ENCODE measurements at regions not wholly inside any gene's neighbourhood (a gene's known extent, or its start where the extent isn't known, plus 50 kb on each side); places are given as distances from the start of the nearest gene placed in this dataset.
A peak's percentile ranks its signal among the peaks of the same experiment; 100 is the strongest.
"Not testable (repeated sequence)": the region's sequence is repeated elsewhere in the genome, so short reads cannot be mapped to it uniquely, and the experiment has no call there.

DNA sequence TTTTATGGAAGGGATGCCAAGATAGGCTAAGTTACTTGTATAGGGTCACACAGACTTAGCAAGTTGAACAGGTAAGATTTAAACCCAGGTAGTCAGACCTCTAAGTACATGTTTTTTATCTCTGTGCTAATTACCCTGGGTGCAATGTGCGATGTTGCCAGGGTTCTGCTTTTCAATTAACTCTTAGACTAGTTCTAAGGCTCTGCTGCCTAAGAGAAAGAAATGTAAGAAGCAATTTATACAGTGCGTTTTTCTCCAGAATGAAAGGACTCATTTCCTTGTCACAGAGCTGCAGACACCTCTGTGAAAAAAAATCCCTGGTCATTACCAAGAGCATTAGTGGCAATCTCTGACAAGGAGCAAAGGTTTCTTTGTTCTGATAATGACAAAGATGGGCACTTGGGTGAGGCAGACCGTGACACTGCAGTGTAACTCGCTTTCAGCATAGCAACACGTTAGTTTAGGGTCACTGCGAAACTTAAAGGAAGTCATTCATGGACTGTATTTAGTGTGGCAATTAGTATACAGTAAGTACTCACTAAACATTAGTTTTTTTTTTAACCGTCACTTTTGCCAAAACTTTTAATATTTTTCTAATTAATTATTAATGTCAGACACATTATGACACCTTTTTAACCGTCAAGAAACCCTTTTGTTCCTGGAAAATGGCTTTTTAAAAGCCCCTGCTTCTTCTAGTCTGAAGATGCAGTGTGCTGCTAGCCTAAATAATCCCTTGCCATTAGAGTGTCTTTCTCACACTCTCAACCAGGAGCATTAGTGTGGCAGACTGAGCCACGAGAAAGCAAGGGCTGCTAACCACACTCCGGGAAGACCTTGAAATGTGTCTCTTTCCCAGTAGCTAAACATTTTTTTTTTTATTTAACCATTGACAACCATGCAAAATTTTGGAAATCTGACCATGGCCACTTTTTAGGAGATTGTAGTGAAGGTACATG, 520.0 kb upstream of the C9orf72 start:
- DNase-seq (ENCODE audit: low read depth), result no peak

GRCh38 chr9:28101509-28101908, 528.2 kb upstream of the C9orf72 start:
- DNase-seq (ENCODE audit: low read depth), result no peak

DNA sequence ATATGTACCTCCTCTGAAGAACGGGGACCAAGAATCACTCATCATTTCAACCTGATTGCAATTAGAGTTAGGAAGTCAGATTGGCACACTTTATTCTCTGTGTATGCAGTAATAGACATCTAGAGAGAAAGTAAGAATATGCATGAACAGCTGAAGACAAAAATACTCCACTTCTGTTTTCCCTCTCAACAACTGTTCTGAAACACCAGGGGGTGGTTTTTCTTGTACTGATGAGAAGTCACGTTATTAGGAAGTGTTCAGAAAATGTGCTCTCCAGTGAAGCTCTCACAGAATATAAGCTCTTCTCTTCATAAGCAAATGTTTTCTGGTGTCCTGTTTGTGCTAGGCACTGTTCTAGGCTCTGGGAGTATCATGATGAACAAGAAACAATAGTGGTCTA, 531.7 kb upstream of the C9orf72 start:
- DNase-seq (ENCODE audit: low read depth), result no peak

DNA sequence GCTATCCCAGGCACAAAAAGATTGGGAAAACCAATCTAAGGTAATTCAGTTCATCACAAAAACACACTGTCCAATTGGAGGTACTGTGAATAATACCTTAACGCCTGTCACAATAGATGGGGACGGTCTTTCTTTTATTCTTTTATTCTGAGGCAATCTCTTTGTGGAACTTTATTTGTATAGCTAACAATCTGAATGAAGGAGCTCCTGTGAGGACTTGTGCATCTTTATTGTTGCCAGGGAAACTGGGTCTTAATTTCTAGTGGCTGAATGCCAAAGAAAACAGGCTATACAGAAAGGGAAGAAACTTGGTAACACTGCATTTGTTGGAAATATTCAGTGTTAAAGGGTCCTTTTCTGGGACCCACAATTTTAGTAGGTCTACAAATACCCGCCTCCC, 546.9 kb upstream of the C9orf72 start:
- no peak for DNase-seq (ENCODE audit: low read depth)

- DNase-seq (ENCODE audit: low read depth), result no peak
These were observed 547.3 kb upstream of the C9orf72 start for GRCh38 chr9:28120626-28121025.

DNA sequence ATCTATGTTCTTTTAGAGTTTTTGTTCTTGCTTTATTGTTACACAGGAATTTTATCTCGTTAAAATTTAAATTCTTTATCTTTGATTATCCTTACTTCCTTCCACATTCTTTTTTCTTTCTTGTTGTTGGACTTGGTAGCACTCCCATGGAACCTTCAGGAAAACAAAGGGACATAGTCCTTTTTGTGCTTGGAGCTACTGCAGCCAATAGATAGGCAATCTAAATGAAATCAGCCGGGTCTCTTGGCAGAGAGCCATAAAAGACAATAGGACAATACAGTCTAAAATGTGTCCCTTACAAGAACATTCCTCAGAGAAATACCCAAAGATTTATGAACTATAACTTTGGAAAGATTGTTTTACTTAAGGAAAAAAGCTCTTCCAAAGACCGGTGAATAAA, 548.1 kb upstream of the C9orf72 start:
- no peak for DNase-seq (ENCODE audit: low read depth)

- DNase-seq (ENCODE audit: low read depth), result no peak
These were observed 551.6 kb upstream of the C9orf72 start for GRCh38 chr9:28124917-28125316.

GRCh38 chr9:28127101-28127500, 553.8 kb upstream of the C9orf72 start:
- DNase-seq (ENCODE audit: low read depth), result peak; percentile 10

DNA sequence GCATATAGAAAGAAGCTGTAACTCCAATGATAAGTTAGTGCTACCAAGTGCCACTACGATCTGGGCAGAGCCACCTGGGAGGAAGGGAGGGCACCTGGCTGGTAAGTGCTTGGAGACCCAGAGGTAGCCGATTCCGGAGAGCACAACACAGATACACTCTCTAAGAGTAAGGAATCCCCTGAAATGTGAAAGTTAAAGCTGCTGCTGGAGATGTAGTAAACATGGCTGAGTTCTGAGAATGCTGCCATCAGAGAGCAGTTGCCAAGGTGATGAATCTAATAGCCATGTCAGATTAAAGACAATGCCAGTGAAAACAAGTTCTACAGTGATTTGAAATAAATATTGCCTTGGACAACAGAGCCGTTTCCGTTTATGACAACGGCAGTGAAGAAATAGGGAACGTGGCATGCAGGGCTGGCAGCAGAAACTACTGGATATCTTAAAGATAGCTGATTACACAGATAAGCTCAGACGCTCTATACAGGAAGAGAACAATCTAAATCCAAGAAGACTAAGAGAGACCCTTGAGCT, 561.2 kb upstream of the C9orf72 start:
- no peak for DNase-seq (ENCODE audit: low read depth)

DNA sequence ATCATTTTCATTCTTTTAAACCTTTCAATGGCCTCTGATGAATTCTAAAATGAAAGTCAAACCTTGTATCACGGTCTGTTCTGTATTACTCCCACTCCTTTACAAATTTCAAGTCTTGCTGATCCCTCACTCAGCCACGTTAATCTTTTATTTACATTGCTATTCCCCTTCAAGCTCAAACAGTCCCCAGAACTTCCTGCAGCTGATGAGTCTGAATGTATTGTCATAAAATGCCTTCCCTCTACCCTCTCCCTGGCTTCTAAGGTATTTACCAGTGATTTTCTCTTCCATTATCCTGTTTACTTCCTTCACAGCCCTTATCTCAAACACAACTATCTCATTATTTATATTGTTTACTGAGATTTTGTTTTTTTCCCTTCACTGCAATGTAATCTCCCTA, 562.3 kb upstream of the C9orf72 start:
- no peak for DNase-seq (ENCODE audit: low read depth)

DNA sequence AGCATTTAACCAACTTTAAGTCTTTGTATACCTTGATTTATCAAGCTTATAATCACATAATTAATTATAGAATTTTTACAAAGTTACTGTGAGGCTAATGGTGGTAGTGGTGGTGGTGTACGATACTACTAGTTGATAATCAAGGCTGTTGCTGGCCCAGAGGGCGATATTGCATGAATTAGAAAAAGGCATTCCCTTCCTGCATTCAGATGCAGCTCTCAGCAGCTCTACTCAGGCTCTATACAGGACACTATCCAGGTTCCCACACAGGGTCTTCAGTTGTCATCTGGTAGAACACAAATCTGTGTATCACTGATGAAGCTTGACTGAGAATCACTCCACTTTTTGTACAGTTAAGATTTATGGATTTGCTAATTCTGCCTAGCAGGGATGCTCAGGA, 562.8 kb upstream of the C9orf72 start:
- DNase-seq (ENCODE audit: low read depth), result no peak

DNA sequence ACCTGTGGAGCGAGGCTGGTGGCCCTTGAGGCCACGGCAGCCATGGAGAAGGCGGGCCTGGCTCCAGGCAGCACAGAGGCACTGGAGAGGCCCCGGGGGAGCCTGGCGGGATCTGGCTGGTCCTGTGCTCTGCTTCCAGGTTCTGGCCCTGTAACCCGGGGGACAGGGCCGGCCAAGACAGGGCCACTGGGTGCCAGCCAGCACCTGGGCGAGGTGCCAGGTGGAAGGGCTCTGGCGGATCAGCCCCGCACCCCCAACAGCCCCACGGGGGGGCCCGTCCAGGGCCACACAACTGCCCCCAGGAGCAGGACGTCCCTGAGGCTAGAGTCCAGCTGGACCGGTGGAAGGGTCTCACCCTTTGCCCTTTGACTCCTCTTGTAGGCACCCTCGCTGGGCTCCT, 574.1 kb upstream of the C9orf72 start:
- DNase-seq (ENCODE audit: low read depth), result not testable (repeated sequence)

GRCh38 chr9:28147923-28148597, 574.8 kb upstream of the C9orf72 start:
- DNase-seq (ENCODE audit: low read depth), result not testable (repeated sequence)

GRCh38 chr9:28149361-28150050, 576.2 kb upstream of the C9orf72 start:
- not testable (repeated sequence) for DNase-seq (ENCODE audit: low read depth)

- DNase-seq (ENCODE audit: low read depth), result no peak
These were observed 581.8 kb upstream of the C9orf72 start for GRCh38 chr9:28155067-28155466.

GRCh38 chr9:28155671-28156070, 582.4 kb upstream of the C9orf72 start:
- DNase-seq (ENCODE audit: low read depth), result no peak

DNA sequence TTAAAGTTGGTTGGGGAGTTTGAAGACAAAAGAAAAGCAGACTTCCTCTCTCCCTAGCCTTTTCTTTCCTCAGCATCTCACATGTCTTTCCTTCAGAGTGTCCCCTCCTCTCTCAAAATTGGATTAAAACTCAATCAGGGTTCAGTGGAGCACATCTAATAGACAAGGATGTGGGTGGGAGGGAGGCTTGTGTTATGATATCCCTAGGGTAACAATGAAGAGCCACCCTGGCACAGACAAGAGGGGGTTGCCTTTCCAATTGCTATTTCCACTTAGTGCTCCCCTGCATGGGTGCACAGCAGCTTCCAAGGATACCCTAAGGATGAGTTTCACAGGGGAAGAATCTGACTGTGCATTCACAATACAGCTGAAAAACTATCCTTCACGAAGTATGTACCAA, 585.2 kb upstream of the C9orf72 start:
- no peak for DNase-seq (ENCODE audit: low read depth)

- DNase-seq (ENCODE audit: low read depth), result no peak
These were observed 590.3 kb upstream of the C9orf72 start for GRCh38 chr9:28163619-28164018.

DNA sequence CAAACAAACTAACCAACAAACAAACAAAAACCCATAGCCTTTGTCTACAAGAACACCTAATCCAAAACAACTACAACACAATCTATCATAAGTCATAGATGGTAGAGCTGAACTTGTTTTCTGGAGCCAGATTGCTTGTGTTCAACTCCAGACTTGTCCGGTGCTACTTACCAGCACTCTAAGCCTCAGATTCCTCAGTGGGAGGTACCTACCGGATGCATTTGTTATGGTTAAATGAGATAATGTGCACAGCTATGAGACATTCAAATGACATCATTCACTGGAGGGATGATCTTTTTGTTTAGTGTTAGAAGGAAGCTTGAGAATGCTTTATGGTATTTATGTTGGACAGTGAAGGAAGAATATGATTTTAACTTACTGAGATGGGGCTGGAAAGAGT, 592.9 kb upstream of the C9orf72 start:
- peak; percentile 2 for DNase-seq (ENCODE audit: low read depth)

GRCh38 chr9:28177142-28177541, 603.9 kb upstream of the C9orf72 start:
- no peak for DNase-seq (ENCODE audit: low read depth)

GRCh38 chr9:28177925-28178324, 604.6 kb upstream of the C9orf72 start:
- DNase-seq (ENCODE audit: low read depth), result no peak

DNA sequence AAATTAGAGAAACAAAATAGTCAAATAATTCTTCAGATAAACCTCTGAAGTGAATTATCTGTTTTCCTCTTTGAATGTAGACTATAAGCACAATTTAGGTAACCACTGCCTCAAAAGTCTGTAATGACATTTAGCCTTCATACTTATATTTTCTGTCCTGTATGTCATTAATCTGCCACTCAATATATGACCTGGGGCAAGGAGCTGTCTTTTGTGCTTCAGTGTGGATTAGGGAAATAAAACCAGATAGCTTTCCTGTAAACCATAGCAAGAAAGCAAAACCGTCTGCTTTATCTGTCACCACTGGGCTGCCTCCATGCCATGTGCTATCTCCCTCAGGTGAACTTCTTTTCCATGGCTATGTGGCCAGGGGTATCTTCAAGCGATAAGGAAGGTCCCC, 606.6 kb upstream of the C9orf72 start:
- DNase-seq (ENCODE audit: low read depth), result no peak
